CD4-positive, alpha-beta T cell (primary cell): ENCODE measurements at regions not wholly inside any gene's neighbourhood (a gene's known extent, or its start where the extent isn't known, plus 50 kb on each side); places are given as distances from the start of the nearest gene placed in this dataset.
A peak's percentile ranks its signal among the peaks of the same experiment; 100 is the strongest.

Experiments
- ATAC-seq: fragments of 200-7000 bp; cut with Tn5 transposase; one replicate; pipeline ENCODE4 v1.10.0; 2022; ENCODE audit warnings: mild to moderate bottlenecking; ENCODE audit not compliant: poor library complexity
- CTCF ChIA-PET: fragments of 350-600 bp; sonication (Branson Sonifier 250); formaldehyde crosslinking; loops from one replicate; lab custom pipeline; 2021; ENCODE audit warnings: antibody characterized with exemption, inconsistent platforms; lab: Charles Lee
- POLR2A ChIA-PET: fragments of 350-600 bp; sonication (Branson Sonifier 250); formaldehyde crosslinking; loops from one replicate; lab custom pipeline; 2021; ENCODE audit warnings: antibody characterized with exemption, inconsistent platforms; lab: Charles Lee
- DNase-seq, 14 experiments: peaks; one replicate each; pipeline ENCODE4 v3.0.0-alpha.2; 2013 to 2020; ENCODE audit warnings: mixed read lengths in 2 of 14
- H3K27ac ChIP-seq, 2 donors: one replicate each; pipeline versions ENCODE4 v1.5.1 to v1.7.0; 2013; ENCODE audit warnings: low read length in 2 of 2, low read depth in 1 of 2, mild to moderate bottlenecking in 1 of 2
- H3K27me3 ChIP-seq, 2 experiments: 1 replicate in 1 of 2; 2 replicates in 1 of 2; pipeline versions ENCODE4 v1.6.1 to v1.7.0; 2013; ENCODE audit warnings: low read length in 2 of 2, control low read depth in 1 of 2, mild to moderate bottlenecking in 1 of 2, moderate library complexity in 1 of 2; ENCODE audit not compliant: insufficient read depth in 2 of 2, control insufficient read depth in 1 of 2
- H3K36me3 ChIP-seq: one replicate; pipeline ENCODE4 v1.6.1; 2013; ENCODE audit warnings: low read length, control low read depth; ENCODE audit not compliant: insufficient read depth
- H3K4me1 ChIP-seq: one replicate; pipeline ENCODE4 v1.6.1; 2013; ENCODE audit warnings: low read length, control low read depth; ENCODE audit not compliant: insufficient read depth
- H3K4me3 ChIP-seq: one replicate; pipeline ENCODE4 v1.5.1; 2013; ENCODE audit warnings: mild to moderate bottlenecking, low read length, moderate library complexity
- H3K9me3 ChIP-seq, 2 experiments: 1 replicate in 1 of 2; 2 replicates in 1 of 2; pipeline versions ENCODE4 v1.6.1 to v1.7.0; 2013; ENCODE audit warnings: low read length in 2 of 2, mild to moderate bottlenecking in 2 of 2, control low read depth in 1 of 2, moderate library complexity in 1 of 2; ENCODE audit not compliant: control insufficient read depth in 1 of 2, insufficient read depth in 1 of 2
- H3K27ac Mint-ChIP-seq: one replicate; pipeline ENCODE4 v1.8.0; 2020; ENCODE audit warnings: mixed read lengths
- H3K27me3 Mint-ChIP-seq: one replicate; pipeline ENCODE4 v1.8.0; 2021; ENCODE audit warnings: mixed read lengths
- H3K36me3 Mint-ChIP-seq: one replicate; pipeline ENCODE4 v1.8.0; 2021; ENCODE audit warnings: low read depth, mixed read lengths
- H3K4me1 Mint-ChIP-seq: one replicate; pipeline ENCODE4 v1.8.0; 2021; ENCODE audit warnings: low read depth, mixed read lengths
- H3K4me3 Mint-ChIP-seq: one replicate; pipeline ENCODE4 v1.8.0; 2020; ENCODE audit warnings: mild to moderate bottlenecking, mixed read lengths
- H3K9me3 Mint-ChIP-seq: one replicate; pipeline ENCODE4 v1.8.0; 2020; ENCODE audit warnings: mixed read lengths
- intact Hi-C, 2 experiments: fragments of 100-400 bp; cut with DNase I in 1 of 2; cut with micrococcal nuclease in 1 of 2; formaldehyde crosslinking; loops; one replicate each; pipeline versions ENCODE4 v1.15.1 to v1.9.0; 2023 to 2025; cut with DNase I, micrococcal nuclease
- TF ChIP-seq, protein P1 (sequence below): fragments of 200-600 bp; IDR thresholded peaks from one replicate; pipeline ENCODE4 v1.8.0; 2022; ENCODE audit warnings: antibody characterized with exemption, mild to moderate bottlenecking

DNA sequence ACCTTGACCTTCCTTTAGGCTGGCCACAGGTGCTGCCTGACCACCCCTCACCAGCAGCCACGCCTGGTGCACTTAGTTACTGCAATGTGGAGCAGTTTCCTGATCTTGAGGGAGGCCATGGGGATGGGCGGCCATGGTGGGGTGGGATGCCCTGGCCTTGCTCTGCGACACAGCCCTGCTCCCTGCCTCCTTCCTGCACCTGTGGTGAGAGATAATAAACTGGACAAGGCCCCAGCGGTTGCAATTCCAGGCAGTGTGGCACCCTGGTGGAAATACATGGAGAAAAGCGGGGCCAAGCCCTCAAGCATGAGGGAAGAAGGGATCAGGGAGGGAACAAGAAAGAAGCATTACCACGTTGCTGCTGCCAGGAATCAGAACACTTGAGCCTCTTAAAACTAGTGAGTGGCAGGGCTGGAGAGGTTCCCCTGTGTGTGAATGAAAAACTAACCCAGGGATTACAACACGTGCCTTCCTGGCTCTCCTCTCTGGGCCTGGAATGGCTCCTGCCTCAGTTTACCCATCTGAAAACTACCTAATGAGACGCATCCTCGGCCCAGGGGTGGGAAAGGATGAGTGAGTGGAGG, 213.2 kb downstream of the LY86 start:
- POLR2A ChIA-PET: no interaction called here
- TF ChIP-seq, protein P1, sequence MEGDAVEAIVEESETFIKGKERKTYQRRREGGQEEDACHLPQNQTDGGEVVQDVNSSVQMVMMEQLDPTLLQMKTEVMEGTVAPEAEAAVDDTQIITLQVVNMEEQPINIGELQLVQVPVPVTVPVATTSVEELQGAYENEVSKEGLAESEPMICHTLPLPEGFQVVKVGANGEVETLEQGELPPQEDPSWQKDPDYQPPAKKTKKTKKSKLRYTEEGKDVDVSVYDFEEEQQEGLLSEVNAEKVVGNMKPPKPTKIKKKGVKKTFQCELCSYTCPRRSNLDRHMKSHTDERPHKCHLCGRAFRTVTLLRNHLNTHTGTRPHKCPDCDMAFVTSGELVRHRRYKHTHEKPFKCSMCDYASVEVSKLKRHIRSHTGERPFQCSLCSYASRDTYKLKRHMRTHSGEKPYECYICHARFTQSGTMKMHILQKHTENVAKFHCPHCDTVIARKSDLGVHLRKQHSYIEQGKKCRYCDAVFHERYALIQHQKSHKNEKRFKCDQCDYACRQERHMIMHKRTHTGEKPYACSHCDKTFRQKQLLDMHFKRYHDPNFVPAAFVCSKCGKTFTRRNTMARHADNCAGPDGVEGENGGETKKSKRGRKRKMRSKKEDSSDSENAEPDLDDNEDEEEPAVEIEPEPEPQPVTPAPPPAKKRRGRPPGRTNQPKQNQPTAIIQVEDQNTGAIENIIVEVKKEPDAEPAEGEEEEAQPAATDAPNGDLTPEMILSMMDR: no peak
- CTCF ChIA-PET: no interaction called here
- peaks cover 12% of the 10 kb centered on the region for H3K27me3 Mint-ChIP-seq
- Histone ChIP-seq H3K4me3 (no peak overlapping the region), H3K9me3 (peaks cover 0 to 5% of the 10 kb centered on the region in 2 experiments), H3K27ac (no peak overlapping the region), H3K27me3 (no peaks in the 10 kb centered on the region), H3K36me3 (no peaks in the 10 kb centered on the region), H3K4me1 (peaks cover 5% of the 10 kb centered on the region)
- H3K9me3 Mint-ChIP-seq: no peaks in the 10 kb centered on the region
- intact Hi-C loops: no loop called here
- no peak overlapping the region for H3K27ac Mint-ChIP-seq
- DNase-seq: no peak
- no peak overlapping the region for H3K4me3 Mint-ChIP-seq
- no peaks in the 10 kb centered on the region for H3K36me3 Mint-ChIP-seq
- H3K4me1 Mint-ChIP-seq: peaks cover 11% of the 10 kb centered on the region
- ATAC-seq: no peak

DNA sequence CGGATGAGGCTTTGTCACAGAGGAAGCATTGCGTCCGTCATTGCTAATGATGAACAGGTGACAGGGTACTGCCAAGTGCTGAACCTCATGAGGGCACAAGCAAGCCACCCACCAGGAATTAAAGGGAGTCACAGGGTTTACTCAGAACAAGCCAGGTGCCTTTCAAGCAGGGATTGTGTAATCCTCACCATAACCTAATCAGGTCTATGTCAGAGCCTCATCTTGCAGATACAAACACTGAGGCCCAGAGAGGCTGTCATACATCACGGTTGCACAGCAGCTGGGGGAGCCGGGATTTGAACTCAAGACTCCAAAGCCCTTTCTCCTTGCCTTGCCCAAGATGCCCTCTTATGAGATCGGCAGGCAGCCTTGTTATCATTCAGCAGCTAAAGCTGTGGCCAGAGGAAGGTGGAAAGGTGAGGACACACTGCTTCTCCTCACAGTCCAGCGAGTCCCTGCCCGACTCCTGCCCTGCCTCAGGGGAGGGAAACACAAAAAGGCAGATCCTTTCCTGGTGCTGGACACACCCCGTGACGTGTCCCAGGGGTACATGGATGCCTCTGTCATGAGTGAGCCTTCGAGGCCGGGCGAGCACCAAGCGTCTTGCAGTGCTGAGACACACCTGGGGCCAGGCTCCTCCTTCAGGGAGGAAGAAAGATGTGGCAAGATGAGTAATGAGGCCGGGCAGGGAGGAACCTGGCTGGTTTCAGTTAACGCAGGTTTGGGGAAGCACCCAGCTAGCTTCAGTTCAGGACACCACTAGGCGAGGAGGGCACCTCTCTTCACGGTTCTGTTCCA, 214.9 kb downstream of the LY86 start:
- Histone ChIP-seq H3K27ac (no peak overlapping the region), H3K4me1 (peaks cover 5% of the 10 kb centered on the region)
- CTCF ChIA-PET: no interaction called here

DNA sequence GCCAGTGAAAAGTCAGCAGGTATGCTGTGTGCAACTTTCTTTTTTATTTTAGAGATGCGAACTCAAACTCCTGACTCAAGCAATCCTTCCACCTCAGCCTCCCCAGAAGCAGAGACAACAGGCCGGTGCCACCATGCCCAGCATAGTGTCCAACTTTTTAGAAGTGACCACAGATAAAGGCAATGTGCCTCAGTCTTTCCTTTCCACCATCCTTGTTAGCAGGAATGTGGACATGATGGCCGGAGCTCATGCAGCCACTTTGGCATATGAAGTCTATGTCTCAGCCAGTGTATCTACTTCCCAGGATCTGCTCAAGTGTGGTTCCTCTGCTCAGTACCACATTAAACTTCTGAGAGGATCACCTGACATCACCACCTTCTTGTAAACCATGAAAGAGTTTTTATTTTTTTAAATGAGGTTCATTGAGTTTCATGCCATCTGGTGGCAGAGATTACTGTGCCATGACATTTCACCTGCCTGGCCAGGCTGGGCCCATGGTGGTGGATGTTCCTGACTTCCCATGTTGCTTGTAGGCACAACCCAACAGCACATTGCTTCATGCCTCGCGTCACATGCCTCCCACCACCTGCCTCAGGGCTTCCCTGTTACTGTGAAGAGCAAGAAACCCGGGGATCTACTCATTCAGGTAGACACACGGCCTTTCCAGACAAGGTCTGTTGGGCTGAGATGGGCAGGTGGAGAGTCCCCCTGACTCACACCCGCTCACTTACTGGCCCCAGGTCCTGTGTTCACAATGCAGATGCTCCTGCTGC, 216.5 kb downstream of the LY86 start:
- DNase-seq (no peak), ATAC-seq (peak; percentile 29)
- H3K27me3 Mint-ChIP-seq: peaks cover 12% of the 10 kb centered on the region
- H3K36me3 Mint-ChIP-seq: no peaks in the 10 kb centered on the region
- H3K4me1 Mint-ChIP-seq: peaks cover 5% of the 10 kb centered on the region
- H3K9me3 ChIP-seq: peaks cover 0 to 5% of the 10 kb centered on the region in 2 experiments
- H3K27ac Mint-ChIP-seq: no peak overlapping the region
- intact Hi-C loops: no loop called here
- no peak overlapping the region for H3K4me3 ChIP-seq
- POLR2A ChIA-PET: no interaction called here
- H3K36me3 ChIP-seq: no peaks in the 10 kb centered on the region
- peaks cover 1% of the 10 kb centered on the region for H3K4me1 ChIP-seq
- no peaks in the 10 kb centered on the region for H3K27me3 ChIP-seq
- TF ChIP-seq, protein P1: no peak
- CTCF ChIA-PET: no interaction called here
- no peak overlapping the region for H3K4me3 Mint-ChIP-seq
- H3K9me3 Mint-ChIP-seq: no peaks in the 10 kb centered on the region
- no peak overlapping the region for H3K27ac ChIP-seq

More for the DNA sequence above, 214.9 kb downstream of the LY86 start:
- Mint-ChIP-seq H3K36me3 (no peaks in the 10 kb centered on the region), H3K4me1 (peaks cover 11% of the 10 kb centered on the region), H3K27me3 (peaks cover 12% of the 10 kb centered on the region), H3K9me3 (no peaks in the 10 kb centered on the region), H3K27ac (no peak overlapping the region), H3K4me3 (no peak overlapping the region)
- peak in 3 of 14 experiments; percentile 10 to 41 (median 35) for DNase-seq
- Histone ChIP-seq H3K4me3 (no peak overlapping the region), H3K9me3 (peaks cover 0 to 5% of the 10 kb centered on the region in 2 experiments), H3K36me3 (no peaks in the 10 kb centered on the region), H3K27me3 (no peaks in the 10 kb centered on the region)
- TF ChIP-seq, protein P1: no peak
- intact Hi-C loops: no loop called here
- no peak for ATAC-seq
- POLR2A ChIA-PET: no interaction called here
